DMS53 treated with DMSO at 0.1 percent for 48 hours (cell line): ENCODE measurements at regions not wholly inside any gene's neighbourhood (a gene's known extent, or its start where the extent isn't known, plus 50 kb on each side); places are given as distances from the start of the nearest gene placed in this dataset.

Source experiments
- DNase-seq: peaks from one replicate; lab custom pipeline; 2025; ENCODE audit not compliant: unreplicated experiment; lab: John Stamatoyannopoulos, UW

- DNase-seq: no peak
Measured at GRCh38 chr3:104763007-104763406, 603.7 kb upstream of the ALCAM start.

- no peak for DNase-seq
Measured at GRCh38 chr3:104764496-104764895, 602.2 kb upstream of the ALCAM start.

GRCh38 chr3:104768886-104769285 is 597.8 kb upstream of the ALCAM start:
- DNase-seq: no peak

- DNase-seq: no peak
Measured at GRCh38 chr3:104779324-104779723, 587.4 kb upstream of the ALCAM start.

GRCh38 chr3:104781112-104781511 is 585.6 kb upstream of the ALCAM start:
- DNase-seq: no peak

- DNase-seq: no peak
Measured at GRCh38 chr3:104785947-104786346, 580.8 kb upstream of the ALCAM start.

GRCh38 chr3:104787306-104787705 is 579.4 kb upstream of the ALCAM start:
- DNase-seq: no peak

GRCh38 chr3:104788807-104789206 is 577.9 kb upstream of the ALCAM start:
- no peak for DNase-seq

- DNase-seq: no peak
Measured at GRCh38 chr3:104791331-104791730, 575.4 kb upstream of the ALCAM start.

GRCh38 chr3:104796556-104796955 is 570.2 kb upstream of the ALCAM start:
- DNase-seq: no peak

- DNase-seq: no peak
Measured at GRCh38 chr3:104805042-104805441, 561.7 kb upstream of the ALCAM start.

- DNase-seq: no peak
Measured at GRCh38 chr3:104805508-104805907, 561.2 kb upstream of the ALCAM start.

- DNase-seq: peak; percentile 7
Measured at GRCh38 chr3:104810896-104811295, 555.8 kb upstream of the ALCAM start.

GRCh38 chr3:104816008-104816407 is 550.7 kb upstream of the ALCAM start:
- DNase-seq: no peak

GRCh38 chr3:104816716-104817115 is 550.0 kb upstream of the ALCAM start:
- no peak for DNase-seq

- DNase-seq: no peak
Measured at GRCh38 chr3:104819333-104819732, 547.4 kb upstream of the ALCAM start.

- no peak for DNase-seq
Measured at GRCh38 chr3:104820959-104821358, 545.8 kb upstream of the ALCAM start.

GRCh38 chr3:104825116-104825515 is 541.6 kb upstream of the ALCAM start:
- no peak for DNase-seq

GRCh38 chr3:104831071-104831470 is 535.6 kb upstream of the ALCAM start:
- DNase-seq: no peak

- DNase-seq: no peak
Measured at GRCh38 chr3:104832530-104832929, 534.2 kb upstream of the ALCAM start.

GRCh38 chr3:104835376-104835775 is 531.3 kb upstream of the ALCAM start:
- DNase-seq: no peak

GRCh38 chr3:104846270-104846669 is 520.4 kb upstream of the ALCAM start:
- no peak for DNase-seq

GRCh38 chr3:104849070-104849469 is 517.6 kb upstream of the ALCAM start:
- DNase-seq: no peak

GRCh38 chr3:104854468-104854867 is 512.2 kb upstream of the ALCAM start:
- no peak for DNase-seq
